HCT116 (cell line): ENCODE measurements at regions not wholly inside any gene's neighbourhood (a gene's known extent, or its start where the extent isn't known, plus 50 kb on each side); places are given as distances from the start of the nearest gene placed in this dataset.

ENCODE experiments used
- ATAC-seq: fragments of 200-7000 bp; cut with Tn5 transposase; 2 replicates; pipeline ENCODE4 v1.9.1; 2020; ENCODE audit warnings: mild to moderate bottlenecking, moderate library complexity
- BruUV-seq: library from RNA; stranded (reverse); fragments of 400-500 nt; replicated peaks from 2 replicates; lab custom pipeline; 2021; lab: Mats Ljungman, UMichigan
- CTCF ChIA-PET: fragments of 300-600 bp; sonication (Branson Sonifier 250); formaldehyde crosslinking; loops from one replicate; lab custom pipeline; 2021; ENCODE audit warnings: antibody characterized with exemption; lab: Charles Lee
- POLR2A ChIA-PET: fragments of 300-600, 350-600 bp; sonication (Branson Sonifier 250); formaldehyde crosslinking; loops from one replicate; lab custom pipeline; 2021; ENCODE audit warnings: antibody characterized with exemption; lab: Charles Lee
- RAD21 ChIA-PET, 2 experiments: fragments of 300-600 bp; sonication (Branson Sonifier 250); formaldehyde crosslinking; loops; one replicate each; lab custom pipeline; 2023; ENCODE audit warnings: low total read pairs in 2 of 2; ENCODE audit not compliant: uncharacterized antibody in 2 of 2, unreplicated experiment in 2 of 2, low non-redundant PET in 1 of 2; lab: Charles Lee
- DNase-seq: peaks from one replicate; pipeline ENCODE4 v3.0.0-alpha.2; 2010; ENCODE audit warnings: low read depth, low spot score
- H2AFZ ChIP-seq: fragments of 200-600 bp; shearing (Covaris generic), sonication (generic); 2 replicates; pipeline ENCODE4 v1.6.1; 2017; ENCODE audit warnings: low read depth, mixed run types, mixed read lengths, antibody characterized with exemption, low read length; ENCODE audit not compliant: poor library complexity, severe bottlenecking
- H3K27ac ChIP-seq: 2 replicates; pipeline ENCODE4 v1.5.1; 2012; ENCODE audit warnings: low read depth, low read length
- H3K27me3 ChIP-seq: fragments of 200-600 bp; sonication (generic); 2 replicates; pipeline ENCODE4 v1.6.1; 2016; ENCODE audit warnings: mixed run types, low read length, mixed read lengths; ENCODE audit not compliant: insufficient read depth
- H3K36me3 ChIP-seq, 2 experiments: fragments of 200-500 bp in 1 of 2; fragments of 200-600 bp in 1 of 2; sonication (Bioruptor generic) in 1 of 2; sonication (generic) in 1 of 2; 2 replicates each; pipeline versions ENCODE4 v1.5.1 to v1.6.1; 2014 to 2016; ENCODE audit warnings: low read length in 2 of 2, inconsistent platforms in 1 of 2, mixed read lengths in 1 of 2, mixed run types in 1 of 2; ENCODE audit not compliant: insufficient read depth in 2 of 2, control insufficient read depth in 1 of 2
- H3K4me1 ChIP-seq, 2 experiments: fragments of 200-600 bp in 1 of 2; sonication (generic) in 1 of 2; 2 replicates each; pipeline versions ENCODE4 v1.5.1 to v1.6.1; 2012 to 2017; ENCODE audit warnings: low read length in 2 of 2, inconsistent platforms in 1 of 2, mild to moderate bottlenecking in 1 of 2, mixed read lengths in 1 of 2, mixed run types in 1 of 2, moderate library complexity in 1 of 2; ENCODE audit not compliant: insufficient read depth in 2 of 2, control insufficient read depth in 1 of 2
- H3K4me2 ChIP-seq: fragments of 200-600 bp; sonication (generic); 2 replicates; pipeline ENCODE4 v1.6.1; 2017; ENCODE audit warnings: mixed run types, low read length, mixed read lengths
- H3K4me3 ChIP-seq, 2 experiments: fragments of 200-600 bp in 1 of 2; sonication (generic) in 1 of 2; replicated peaks in 1 of 2; 2 replicates each; pipeline ENCODE4 v1.5.1; 2011 to 2016; ENCODE audit warnings: low read length in 2 of 2, control low read depth in 1 of 2, low read depth in 1 of 2, mild to moderate bottlenecking in 1 of 2, mixed read lengths in 1 of 2, mixed run types in 1 of 2
- H3K79me2 ChIP-seq: fragments of 200-600 bp; sonication (generic); 2 replicates; pipeline ENCODE4 v1.6.1; 2017; ENCODE audit warnings: mild to moderate bottlenecking, mixed run types, low read length, moderate library complexity, mixed read lengths; ENCODE audit not compliant: insufficient read depth
- H3K9ac ChIP-seq: fragments of 200-600 bp; sonication (generic); 2 replicates; pipeline ENCODE4 v1.6.1; 2016; ENCODE audit warnings: low read length, mixed read lengths
- H3K9me2 ChIP-seq: fragments of 200-600 bp; sonication (generic), shearing (Covaris generic); 2 replicates; pipeline ENCODE4 v1.6.1; 2017; ENCODE audit warnings: mixed run types, mild to moderate bottlenecking, moderate library complexity; ENCODE audit not compliant: insufficient read depth
- H3K9me3 ChIP-seq, 2 experiments: fragments of 200-500 bp in 1 of 2; fragments of 200-600 bp in 1 of 2; sonication (Bioruptor generic) in 1 of 2; sonication (generic) in 1 of 2; 2 replicates each; pipeline ENCODE4 v1.6.1; 2014 to 2017; ENCODE audit warnings: low read length in 2 of 2, mixed read lengths in 2 of 2, inconsistent platforms in 1 of 2, low read depth in 1 of 2, mild to moderate bottlenecking in 1 of 2, mixed run types in 1 of 2, moderate library complexity in 1 of 2; ENCODE audit not compliant: control insufficient read depth in 1 of 2, insufficient read depth in 1 of 2
- H4K20me1 ChIP-seq: fragments of 200-600 bp; sonication (generic), shearing (Covaris generic); 2 replicates; pipeline ENCODE4 v1.6.1; 2017; ENCODE audit warnings: mixed run types, mild to moderate bottlenecking, moderate library complexity; ENCODE audit not compliant: insufficient read depth
- CBX3 ChIP-seq: IDR thresholded peaks from 2 replicates; pipeline ENCODE4 v1.6.1; 2012; ENCODE audit warnings: low read depth
- CEBPB ChIP-seq: IDR thresholded peaks from 2 replicates; pipeline ENCODE4 v1.6.1; 2012; ENCODE audit warnings: low read depth
- CTCF ChIP-seq, 3 experiments: fragments of 200-600 bp in 1 of 3; sonication (generic) in 1 of 3; IDR thresholded peaks in 2 of 3; conservative IDR thresholded peaks in 1 of 3; 2 replicates each; pipeline ENCODE4 v1.5.1; 2012 to 2017; ENCODE audit warnings: low read depth in 2 of 3, low read length in 2 of 3, antibody characterized with exemption in 1 of 3, borderline replicate concordance in 1 of 3, control low read depth in 1 of 3, mild to moderate bottlenecking in 1 of 3, mixed read lengths in 1 of 3, mixed run types in 1 of 3, moderate library complexity in 1 of 3; ENCODE audit not compliant: insufficient read depth in 1 of 3
- EZH2 ChIP-seq: fragments of 200-600 bp; sonication (generic); IDR thresholded peaks from 2 replicates; pipeline ENCODE4 v1.6.1; 2017; ENCODE audit warnings: antibody characterized with exemption, mixed run types
- FOSL1 ChIP-seq: IDR thresholded peaks from 2 replicates; pipeline ENCODE4 v1.6.1; 2012; ENCODE audit warnings: low read depth
- JUND ChIP-seq: IDR thresholded peaks from 2 replicates; pipeline ENCODE4 v1.6.1; 2012
- POLR2AphosphoS5 ChIP-seq: IDR thresholded peaks from 2 replicates; pipeline ENCODE4 v1.6.1; 2011; ENCODE audit warnings: mild to moderate bottlenecking, low read depth, low read length, moderate library complexity
- RAD21 ChIP-seq: IDR thresholded peaks from 2 replicates; pipeline ENCODE4 v1.6.1; 2012; ENCODE audit warnings: low read depth, mild to moderate bottlenecking
- SRF ChIP-seq: IDR thresholded peaks from 2 replicates; pipeline ENCODE4 v1.6.1; 2012; ENCODE audit warnings: low read depth
- YY1 ChIP-seq: IDR thresholded peaks from 2 replicates; pipeline ENCODE4 v1.6.1; 2011; ENCODE audit warnings: low read length, low read depth, moderate library complexity, mild to moderate bottlenecking; ENCODE audit not compliant: insufficient replicate concordance; ENCODE audit errors: extremely low read depth
- ZBTB33 ChIP-seq: IDR thresholded peaks from 2 replicates; pipeline ENCODE4 v1.6.1; 2011; ENCODE audit warnings: mild to moderate bottlenecking, low read length, moderate library complexity; ENCODE audit not compliant: insufficient replicate concordance; ENCODE audit errors: extremely low read depth
- ZFX ChIP-seq: fragments of 450-650 bp; IDR thresholded peaks from 2 replicates; pipeline ENCODE4 v1.6.1; 2017
- ZNF274 ChIP-seq: fragments of 200-500 bp; sonication (Bioruptor generic); IDR thresholded peaks from 2 replicates; pipeline ENCODE4 v1.6.1; 2014; ENCODE audit warnings: mild to moderate bottlenecking, low read depth, low read length, inconsistent platforms
- intact Hi-C: fragments of 100-400 bp; cut with micrococcal nuclease; formaldehyde crosslinking; loops from 2 replicates; pipeline ENCODE4 v1.10.0; 2022
- TF ChIP-seq, protein P1 (sequence below): IDR thresholded peaks from 2 replicates; pipeline ENCODE4 v1.6.1; 2012
- TF ChIP-seq, protein P2 (sequence below): IDR thresholded peaks from 2 replicates; pipeline ENCODE4 v1.6.1; 2012
- TF ChIP-seq, protein P3 (sequence below): IDR thresholded peaks from 2 replicates; pipeline ENCODE4 v1.6.1; 2012; ENCODE audit warnings: low read depth

- ChIA-PET POLR2A (no interaction called here), CTCF (no interaction called here), RAD21 (no interaction called here)
- Histone ChIP-seq H3K79me2 (no peaks in the 10 kb centered on the region), H3K4me1 (no peaks in the 10 kb centered on the region), H3K27ac (no peak overlapping the region), H2AFZ (no peak overlapping the region), H3K9me3 (peaks cover 23 to 58% of the 10 kb centered on the region in 2 experiments; a peak in 2 of 4 replicates), H4K20me1 (no peaks in the 10 kb centered on the region), H3K9ac (no peak overlapping the region), H3K4me2 (no peak overlapping the region), H3K27me3 (no peaks in the 10 kb centered on the region), H3K36me3 (no peaks in the 10 kb centered on the region), H3K4me3 (no peak overlapping the region), H3K9me2 (no peaks in the 10 kb centered on the region)
- intact Hi-C loops: no loop called here
- ATAC-seq (no peak), DNase-seq (no peak)
- no TSS peak for BruUV-seq
- TF ChIP-seq ZFX (no peak), YY1 (no peak), SRF (no peak), POLR2AphosphoS5 (no peak), CBX3 (no peak), EZH2 (no peak), CTCF (IDR thresholded peaks at IDR 0.05 in 2 of 3, conservative IDR thresholded peaks at IDR 0.05 in 1 of 3; ENCODE audit: borderline replicate concordance in 1 of 3, insufficient read depth in 1 of 3, low read depth in 2 of 3, low read length in 2 of 3) (no peak), ZBTB33 (no peak), RAD21 (no peak), JUND (no peak), ZNF274 (no peak), CEBPB (no peak), FOSL1 (no peak)
- TF ChIP-seq, protein P1, sequence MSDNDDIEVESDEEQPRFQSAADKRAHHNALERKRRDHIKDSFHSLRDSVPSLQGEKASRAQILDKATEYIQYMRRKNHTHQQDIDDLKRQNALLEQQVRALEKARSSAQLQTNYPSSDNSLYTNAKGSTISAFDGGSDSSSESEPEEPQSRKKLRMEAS: no peak
- TF ChIP-seq, protein P2, sequence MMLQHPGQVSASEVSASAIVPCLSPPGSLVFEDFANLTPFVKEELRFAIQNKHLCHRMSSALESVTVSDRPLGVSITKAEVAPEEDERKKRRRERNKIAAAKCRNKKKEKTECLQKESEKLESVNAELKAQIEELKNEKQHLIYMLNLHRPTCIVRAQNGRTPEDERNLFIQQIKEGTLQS: no peak
- TF ChIP-seq, protein P3, sequence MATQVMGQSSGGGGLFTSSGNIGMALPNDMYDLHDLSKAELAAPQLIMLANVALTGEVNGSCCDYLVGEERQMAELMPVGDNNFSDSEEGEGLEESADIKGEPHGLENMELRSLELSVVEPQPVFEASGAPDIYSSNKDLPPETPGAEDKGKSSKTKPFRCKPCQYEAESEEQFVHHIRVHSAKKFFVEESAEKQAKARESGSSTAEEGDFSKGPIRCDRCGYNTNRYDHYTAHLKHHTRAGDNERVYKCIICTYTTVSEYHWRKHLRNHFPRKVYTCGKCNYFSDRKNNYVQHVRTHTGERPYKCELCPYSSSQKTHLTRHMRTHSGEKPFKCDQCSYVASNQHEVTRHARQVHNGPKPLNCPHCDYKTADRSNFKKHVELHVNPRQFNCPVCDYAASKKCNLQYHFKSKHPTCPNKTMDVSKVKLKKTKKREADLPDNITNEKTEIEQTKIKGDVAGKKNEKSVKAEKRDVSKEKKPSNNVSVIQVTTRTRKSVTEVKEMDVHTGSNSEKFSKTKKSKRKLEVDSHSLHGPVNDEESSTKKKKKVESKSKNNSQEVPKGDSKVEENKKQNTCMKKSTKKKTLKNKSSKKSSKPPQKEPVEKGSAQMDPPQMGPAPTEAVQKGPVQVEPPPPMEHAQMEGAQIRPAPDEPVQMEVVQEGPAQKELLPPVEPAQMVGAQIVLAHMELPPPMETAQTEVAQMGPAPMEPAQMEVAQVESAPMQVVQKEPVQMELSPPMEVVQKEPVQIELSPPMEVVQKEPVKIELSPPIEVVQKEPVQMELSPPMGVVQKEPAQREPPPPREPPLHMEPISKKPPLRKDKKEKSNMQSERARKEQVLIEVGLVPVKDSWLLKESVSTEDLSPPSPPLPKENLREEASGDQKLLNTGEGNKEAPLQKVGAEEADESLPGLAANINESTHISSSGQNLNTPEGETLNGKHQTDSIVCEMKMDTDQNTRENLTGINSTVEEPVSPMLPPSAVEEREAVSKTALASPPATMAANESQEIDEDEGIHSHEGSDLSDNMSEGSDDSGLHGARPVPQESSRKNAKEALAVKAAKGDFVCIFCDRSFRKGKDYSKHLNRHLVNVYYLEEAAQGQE: no peak
- TF ChIP-seq, all 23 proteins: peak for 0
Measured at GRCh38 chr15:27701956-27702355, 397.2 kb downstream of the OCA2 start.
